GM12878 (cell line): ENCODE measurements at regions not wholly inside any gene's neighbourhood (a gene's known extent, or its start where the extent isn't known, plus 50 kb on each side); places are given as distances from the start of the nearest gene placed in this dataset.

ENCODE experiments used
- ATAC-seq: fragments of 200-7000 bp; cut with Tn5 transposase; 3 replicates; pipeline ENCODE4 v1.9.1; 2020; ENCODE audit warnings: mild to moderate bottlenecking, moderate library complexity
- BruUV-seq: library from RNA; stranded (reverse); fragments of 400-500 nt; replicated peaks from 2 replicates; lab custom pipeline; 2021; lab: Mats Ljungman, UMichigan
- CTCF ChIA-PET: fragments of 300-600 bp; sonication (Branson Sonifier 250); formaldehyde crosslinking; extraction: SDS; loops from one replicate; lab custom pipeline; 2021; ENCODE audit warnings: inconsistent platforms; lab: Yijun Ruan, JAX
- POLR2A ChIA-PET: fragments of 350-600 bp; formaldehyde crosslinking; extraction: SDS; loops from one replicate; lab custom pipeline; 2021; ENCODE audit warnings: inconsistent platforms; lab: Charles Lee
- RAD21 ChIA-PET: fragments of 300-600 bp; sonication (Branson Sonifier 250); formaldehyde crosslinking; loops from one replicate; lab custom pipeline; 2023; ENCODE audit warnings: antibody characterized with exemption; ENCODE audit not compliant: unreplicated experiment; lab: Charles Lee
- SMC1A ChIA-PET: fragments of 300-600 bp; sonication (Branson Sonifier 250); formaldehyde crosslinking; loops from one replicate; lab custom pipeline; 2023; ENCODE audit not compliant: unreplicated experiment, uncharacterized antibody; lab: Charles Lee
- DNase-seq: peaks from one replicate; pipeline ENCODE4 v3.0.0-alpha.2; 2011; ENCODE audit warnings: low read depth, low spot score
- FAIRE-seq: peaks from 3 replicates; lab custom pipeline; 2011; peaks lifted over from hg19 to GRCh38; lab: Jason Lieb, UNC
- H2AFZ ChIP-seq: 2 replicates; pipeline ENCODE4 v1.6.0; 2011; ENCODE audit warnings: low read depth, low read length, control low read depth; ENCODE audit not compliant: control insufficient read depth
- H3K27ac ChIP-seq: 2 replicates; pipeline ENCODE4 v1.5.1; 2011; ENCODE audit warnings: control low read depth; ENCODE audit not compliant: control insufficient read depth, insufficient read depth
- H3K27me3 ChIP-seq, 2 experiments: replicated peaks in 1 of 2; 2 replicates each; pipeline versions ENCODE4 v1.6.0 to v1.6.1; 2011; ENCODE audit warnings: low read length in 1 of 2; ENCODE audit not compliant: control insufficient read depth in 2 of 2, insufficient read depth in 2 of 2
- H3K36me3 ChIP-seq, 2 experiments: 2 replicates each; pipeline ENCODE4 v1.5.1; 2011; ENCODE audit warnings: low read length in 1 of 2; ENCODE audit not compliant: control insufficient read depth in 2 of 2, insufficient read depth in 2 of 2
- H3K4me1 ChIP-seq: 2 replicates; pipeline ENCODE4 v1.6.1; 2011; ENCODE audit warnings: mild to moderate bottlenecking, low read length, moderate library complexity, mixed read lengths; ENCODE audit not compliant: control insufficient read depth, insufficient read depth
- H3K4me2 ChIP-seq: 2 replicates; pipeline ENCODE4 v1.6.0; 2011; ENCODE audit warnings: control low read depth; ENCODE audit not compliant: control insufficient read depth, insufficient read depth
- H3K4me3 ChIP-seq: fragments of 200-600 bp; sonication (generic); 2 replicates; pipeline ENCODE4 v1.5.1; 2016
- H3K79me2 ChIP-seq: 2 replicates; pipeline ENCODE4 v1.6.0; 2011; ENCODE audit warnings: low read length; ENCODE audit not compliant: control insufficient read depth, insufficient read depth
- H3K9ac ChIP-seq: 2 replicates; pipeline ENCODE4 v1.8.0; 2011; ENCODE audit warnings: low read length, control low read depth, mixed read lengths; ENCODE audit not compliant: control insufficient read depth, insufficient read depth
- H3K9me3 ChIP-seq: replicated peaks from 3 replicates; pipeline ENCODE4 v1.5.1; 2011; ENCODE audit warnings: mild to moderate bottlenecking, low read length; ENCODE audit not compliant: control insufficient read depth, insufficient read depth
- H4K20me1 ChIP-seq: 2 replicates; pipeline ENCODE4 v1.6.0; 2011; ENCODE audit not compliant: control insufficient read depth, insufficient read depth
- ASH2L ChIP-seq: fragments of 300-600, 200-600 bp; sonication (generic); IDR thresholded peaks from 2 replicates; pipeline ENCODE4 v1.6.1; 2017; ENCODE audit warnings: low read depth, mild to moderate bottlenecking, borderline replicate concordance
- CEBPB ChIP-seq, 2 experiments: fragments of 150-350 bp in 1 of 2; IDR thresholded peaks; 2 replicates each; pipeline ENCODE4 v1.6.1; 2012 to 2014; ENCODE audit warnings: low read depth in 2 of 2, low read length in 2 of 2, borderline replicate concordance in 1 of 2, inconsistent platforms in 1 of 2
- CREM ChIP-seq: IDR thresholded peaks from 2 replicates; pipeline ENCODE4 v1.6.1; 2014; ENCODE audit warnings: antibody characterized with exemption, low read depth
- ESRRA ChIP-seq: IDR thresholded peaks from 2 replicates; pipeline ENCODE4 v1.6.1; 2012; ENCODE audit warnings: mild to moderate bottlenecking, low read length, improper control_type of control experiment
- ETV6 ChIP-seq, 2 experiments: fragments of 450-650 bp in 1 of 2; IDR thresholded peaks in 1 of 2; conservative IDR thresholded peaks in 1 of 2; 2 replicates each; pipeline ENCODE4 v1.6.1; 2014; ENCODE audit warnings: antibody characterized with exemption in 1 of 2, borderline replicate concordance in 1 of 2, low read depth in 1 of 2, mild to moderate bottlenecking in 1 of 2, moderate library complexity in 1 of 2
- IRF4 ChIP-seq: IDR thresholded peaks from 2 replicates; pipeline ENCODE4 v1.6.1; 2011; ENCODE audit warnings: low read depth, low read length
- KAT2A ChIP-seq: conservative IDR thresholded peaks from 2 replicates; pipeline ENCODE4 v1.6.1; 2011; ENCODE audit warnings: low read depth, low read length; ENCODE audit not compliant: control insufficient read depth
- NFIC ChIP-seq: IDR thresholded peaks from 2 replicates; pipeline ENCODE4 v1.6.1; 2012; ENCODE audit warnings: low read depth, mild to moderate bottlenecking, inconsistent platforms, low read length, moderate library complexity
- NFYB ChIP-seq: IDR thresholded peaks from 2 replicates; pipeline ENCODE4 v1.6.1; 2011; ENCODE audit warnings: low read depth, mild to moderate bottlenecking, low read length, improper control_type of control experiment, moderate library complexity; ENCODE audit not compliant: insufficient read depth
- RBBP5 ChIP-seq: fragments of 200-600 bp; sonication (generic); conservative IDR thresholded peaks from 2 replicates; pipeline ENCODE4 v1.6.1; 2016
- SPI1 ChIP-seq: IDR thresholded peaks from 2 replicates; pipeline ENCODE4 v1.6.1; 2011; ENCODE audit warnings: low read depth, mild to moderate bottlenecking, low read length, moderate library complexity, borderline replicate concordance; ENCODE audit not compliant: insufficient read depth
- STAT1 ChIP-seq: fragments of 450-650 bp; conservative IDR thresholded peaks from 2 replicates; pipeline ENCODE4 v1.6.1; 2014; ENCODE audit warnings: antibody characterized with exemption, mild to moderate bottlenecking
- ZNF24 ChIP-seq: fragments of 450-650 bp; IDR thresholded peaks from 2 replicates; pipeline ENCODE4 v1.6.1; 2017; ENCODE audit warnings: antibody characterized with exemption, mild to moderate bottlenecking
- ZNF384 ChIP-seq: IDR thresholded peaks from 2 replicates; pipeline ENCODE4 v1.6.1; 2012; ENCODE audit warnings: low read depth, mild to moderate bottlenecking, low read length, improper control_type of control experiment, borderline replicate concordance
- WGBS: methylation state at CpG from one replicate; pipeline ENCODE4 v1.1.6; 2016; ENCODE audit warnings: low lambda C conversion rate; ENCODE audit not compliant: insufficient replicate concordance, insufficient coverage; ENCODE audit errors: missing lambda C conversion rate; 5-methylcytosine and 5-hydroxymethylcytosine counted together
- in situ Hi-C: fragments of 300-500 bp; cut with MboI; formaldehyde crosslinking; loops from 9 replicates; pipeline ENCODE4 v1.14.3; 2018; ENCODE audit warnings: mixed read lengths
- intact Hi-C: fragments of 100-400 bp; cut with micrococcal nuclease; formaldehyde crosslinking; loops from one replicate; pipeline ENCODE4 v1.14.2; 2022; ENCODE audit not compliant: unreplicated experiment
- TF ChIP-seq, protein P1 (sequence below): fragments of 450-650 bp; IDR thresholded peaks from 2 replicates; pipeline ENCODE4 v1.6.1; 2017; ENCODE audit warnings: mild to moderate bottlenecking, low read depth, inconsistent platforms; ENCODE audit not compliant: poor library complexity, severe bottlenecking
- TF ChIP-seq, protein P2 (sequence below): IDR thresholded peaks from 2 replicates; pipeline ENCODE4 v1.6.1; 2011; ENCODE audit warnings: borderline replicate concordance, low read depth, mild to moderate bottlenecking, moderate library complexity, mixed read lengths, low read length; ENCODE audit not compliant: insufficient read depth; ENCODE audit errors: extremely low read length

DNA sequence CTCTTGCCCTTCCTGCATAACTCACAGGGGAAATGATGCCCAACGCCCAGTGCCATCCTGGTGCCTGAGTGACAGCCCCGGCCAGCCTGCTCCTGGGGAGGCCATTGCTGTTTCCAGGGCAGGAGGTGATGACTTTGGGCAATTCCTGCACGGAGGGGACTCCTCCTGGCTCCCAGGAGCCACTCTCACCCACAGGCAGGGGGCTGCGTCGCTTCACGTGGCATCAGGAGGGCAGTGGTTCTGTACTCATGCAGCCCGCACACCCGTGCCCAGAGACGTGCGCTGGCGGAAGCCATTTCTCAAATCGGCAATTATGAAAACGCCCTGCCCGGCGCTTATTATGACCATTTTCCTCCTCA lies 272.3 kb downstream of the CTTN start:
- no peak overlapping the region for H3K4me2 ChIP-seq
- WGBS = 61% methylated on average over 15 of the region's 15 CpGs
- SMC1A ChIA-PET = no interaction called here
- no peak overlapping the region for H3K27ac ChIP-seq
- in situ Hi-C loops = no loop called here
- FAIRE-seq (no peak), ATAC-seq (no peak), DNase-seq (no peak)
- CTCF ChIA-PET = no interaction called here
- no peaks in the 10 kb centered on the region for H3K79me2 ChIP-seq
- RAD21 ChIA-PET = no interaction called here
- no peaks in the 10 kb centered on the region for H3K9me3 ChIP-seq
- intact Hi-C loops = no loop called here
- H3K4me1 ChIP-seq = no peaks in the 10 kb centered on the region
- H3K36me3 ChIP-seq = no peaks in the 10 kb centered on the region; a peak in 1 of 4 replicates
- no peak overlapping the region for H3K4me3 ChIP-seq
- H3K9ac ChIP-seq = no peak overlapping the region
- no peak overlapping the region for H2AFZ ChIP-seq
- no peaks in the 10 kb centered on the region; a peak in 2 of 4 replicates for H3K27me3 ChIP-seq
- TF ChIP-seq SPI1 (no peak), ZNF24 (no peak), NFYB (no peak), ETV6 (conservative IDR thresholded peaks at IDR 0.05 in 1 of 2, IDR thresholded peaks at IDR 0.05 in 1 of 2; ENCODE audit: borderline replicate concordance in 1 of 2, low read depth in 1 of 2) (no peak), IRF4 (no peak), CREM (no peak), RBBP5 (no peak), CEBPB (IDR thresholded peaks at IDR 0.05; ENCODE audit: borderline replicate concordance in 1 of 2, low read depth in 2 of 2, low read length in 2 of 2) (no peak), ASH2L (no peak), ESRRA (no peak), STAT1 (no peak), ZNF384 (no peak), KAT2A (no peak), NFIC (no peak)
- TF ChIP-seq, protein P1, sequence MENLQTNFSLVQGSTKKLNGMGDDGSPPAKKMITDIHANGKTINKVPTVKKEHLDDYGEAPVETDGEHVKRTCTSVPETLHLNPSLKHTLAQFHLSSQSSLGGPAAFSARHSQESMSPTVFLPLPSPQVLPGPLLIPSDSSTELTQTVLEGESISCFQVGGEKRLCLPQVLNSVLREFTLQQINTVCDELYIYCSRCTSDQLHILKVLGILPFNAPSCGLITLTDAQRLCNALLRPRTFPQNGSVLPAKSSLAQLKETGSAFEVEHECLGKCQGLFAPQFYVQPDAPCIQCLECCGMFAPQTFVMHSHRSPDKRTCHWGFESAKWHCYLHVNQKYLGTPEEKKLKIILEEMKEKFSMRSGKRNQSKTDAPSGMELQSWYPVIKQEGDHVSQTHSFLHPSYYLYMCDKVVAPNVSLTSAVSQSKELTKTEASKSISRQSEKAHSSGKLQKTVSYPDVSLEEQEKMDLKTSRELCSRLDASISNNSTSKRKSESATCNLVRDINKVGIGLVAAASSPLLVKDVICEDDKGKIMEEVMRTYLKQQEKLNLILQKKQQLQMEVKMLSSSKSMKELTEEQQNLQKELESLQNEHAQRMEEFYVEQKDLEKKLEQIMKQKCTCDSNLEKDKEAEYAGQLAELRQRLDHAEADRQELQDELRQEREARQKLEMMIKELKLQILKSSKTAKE = no peak
- TF ChIP-seq, protein P2, sequence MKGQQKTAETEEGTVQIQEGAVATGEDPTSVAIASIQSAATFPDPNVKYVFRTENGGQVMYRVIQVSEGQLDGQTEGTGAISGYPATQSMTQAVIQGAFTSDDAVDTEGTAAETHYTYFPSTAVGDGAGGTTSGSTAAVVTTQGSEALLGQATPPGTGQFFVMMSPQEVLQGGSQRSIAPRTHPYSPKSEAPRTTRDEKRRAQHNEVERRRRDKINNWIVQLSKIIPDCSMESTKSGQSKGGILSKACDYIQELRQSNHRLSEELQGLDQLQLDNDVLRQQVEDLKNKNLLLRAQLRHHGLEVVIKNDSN = no peak
- TF ChIP-seq, all 136 proteins: peak for 0
- no TSS peak for BruUV-seq
- H4K20me1 ChIP-seq = no peaks in the 10 kb centered on the region
- POLR2A ChIA-PET = no interaction called here
